ENCODE measurements at regions not wholly inside any gene's neighbourhood (a gene's known extent, or its start where the extent isn't known, plus 50 kb on each side); places are given as distances from the start of the nearest gene placed in this dataset.

DNA sequence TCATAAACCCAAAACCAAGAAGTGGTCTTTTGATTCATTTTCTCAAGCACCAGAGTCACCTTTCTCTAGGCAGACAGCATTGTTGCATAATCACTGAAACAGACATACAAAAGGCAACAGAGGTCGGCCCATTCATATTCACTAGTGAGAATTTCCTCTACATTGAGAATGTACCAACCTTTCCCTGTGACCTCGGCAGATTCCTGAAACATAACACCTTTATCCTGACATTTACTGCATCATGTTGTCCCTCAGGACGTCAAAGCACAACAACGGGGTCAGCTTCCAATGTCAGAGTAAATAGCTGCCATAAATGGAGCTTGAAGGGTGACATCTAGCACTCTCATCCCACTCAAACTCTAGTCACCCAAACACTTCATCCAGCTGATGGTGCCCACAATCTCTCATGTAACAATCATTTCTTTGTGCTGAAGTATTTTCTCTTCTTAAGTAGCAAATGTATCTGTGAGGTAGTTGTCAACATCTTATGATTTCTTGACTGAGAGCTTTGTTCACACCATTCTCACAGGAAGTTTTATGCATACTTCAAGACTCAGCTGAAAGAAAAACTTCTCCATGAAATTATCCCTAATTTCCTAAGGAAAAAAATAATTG, 802.6 kb upstream of the CHAC2 start:
- Histone ChIP-seq H3K4me1 (no peaks in the 10 kb centered on the region), H3K27ac (no peak overlapping the region), H3K27me3 (ENCODE audit: insufficient read depth in 3 of 3, low read length in 2 of 3) (no peaks in the 10 kb centered on the region), H3K36me3 (ENCODE audit: insufficient read depth in 1 of 2, low read depth in 1 of 2) (no peaks in the 10 kb centered on the region), H3K9me3 (no peaks in the 10 kb centered on the region), H3K4me3 (no peak overlapping the region)
- 20 to 25% (median 20%) methylated on average over 4 of the region's 4 CpGs for WGBS, 3 donors
- TF ChIP-seq, protein P1, sequence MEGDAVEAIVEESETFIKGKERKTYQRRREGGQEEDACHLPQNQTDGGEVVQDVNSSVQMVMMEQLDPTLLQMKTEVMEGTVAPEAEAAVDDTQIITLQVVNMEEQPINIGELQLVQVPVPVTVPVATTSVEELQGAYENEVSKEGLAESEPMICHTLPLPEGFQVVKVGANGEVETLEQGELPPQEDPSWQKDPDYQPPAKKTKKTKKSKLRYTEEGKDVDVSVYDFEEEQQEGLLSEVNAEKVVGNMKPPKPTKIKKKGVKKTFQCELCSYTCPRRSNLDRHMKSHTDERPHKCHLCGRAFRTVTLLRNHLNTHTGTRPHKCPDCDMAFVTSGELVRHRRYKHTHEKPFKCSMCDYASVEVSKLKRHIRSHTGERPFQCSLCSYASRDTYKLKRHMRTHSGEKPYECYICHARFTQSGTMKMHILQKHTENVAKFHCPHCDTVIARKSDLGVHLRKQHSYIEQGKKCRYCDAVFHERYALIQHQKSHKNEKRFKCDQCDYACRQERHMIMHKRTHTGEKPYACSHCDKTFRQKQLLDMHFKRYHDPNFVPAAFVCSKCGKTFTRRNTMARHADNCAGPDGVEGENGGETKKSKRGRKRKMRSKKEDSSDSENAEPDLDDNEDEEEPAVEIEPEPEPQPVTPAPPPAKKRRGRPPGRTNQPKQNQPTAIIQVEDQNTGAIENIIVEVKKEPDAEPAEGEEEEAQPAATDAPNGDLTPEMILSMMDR (IDR thresholded peaks at IDR 0.05): no peak
- DNase-seq: no peak
- ATAC-seq: no peak
- intact Hi-C loops (cut with DNase I): no loop called here

GRCh38 chr2:52961403-52961802, 806.2 kb upstream of the CHAC2 start:
- intact Hi-C loops (cut with DNase I): no loop called here
- Histone ChIP-seq H3K9me3 (no peaks in the 10 kb centered on the region), H3K36me3 (ENCODE audit: insufficient read depth in 1 of 2, low read depth in 1 of 2) (no peaks in the 10 kb centered on the region), H3K27me3 (ENCODE audit: insufficient read depth in 3 of 3, low read length in 2 of 3) (no peaks in the 10 kb centered on the region), H3K4me3 (no peak overlapping the region), H3K27ac (no peak overlapping the region), H3K4me1 (no peaks in the 10 kb centered on the region)
- ATAC-seq (no peak), DNase-seq (no peak)
- TF ChIP-seq, protein P1 (IDR thresholded peaks at IDR 0.05): no peak

DNA sequence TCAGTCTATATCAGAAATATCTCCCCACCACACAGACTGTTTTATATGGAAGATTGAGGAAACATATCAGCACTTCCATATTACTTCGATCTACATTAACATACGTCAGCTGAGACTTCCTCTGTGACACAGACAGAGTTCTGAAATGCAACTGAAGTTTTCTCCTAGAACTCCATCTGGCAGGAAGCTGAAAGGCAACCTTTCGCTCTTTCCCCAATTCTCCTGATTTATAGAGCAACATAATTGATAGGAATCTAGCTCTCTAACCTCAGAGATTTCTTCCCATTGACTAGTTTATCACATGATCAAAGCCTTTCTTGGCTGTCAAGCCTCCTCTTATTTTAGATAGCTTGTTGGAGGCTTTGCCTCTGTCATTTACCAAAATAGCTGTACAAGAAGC, 806.7 kb upstream of the CHAC2 start:
- Histone ChIP-seq H3K9me3 (no peaks in the 10 kb centered on the region), H3K27me3 (ENCODE audit: insufficient read depth in 3 of 3, low read length in 2 of 3) (no peaks in the 10 kb centered on the region), H3K36me3 (ENCODE audit: insufficient read depth in 1 of 2, low read depth in 1 of 2) (no peaks in the 10 kb centered on the region), H3K4me3 (no peak overlapping the region), H3K4me1 (no peaks in the 10 kb centered on the region), H3K27ac (no peak overlapping the region)
- ATAC-seq: no peak
- WGBS, 3 donors: 53 to 58% (median 56%) methylated on average over 3 of the region's 3 CpGs
- TF ChIP-seq, protein P1 (IDR thresholded peaks at IDR 0.05): no peak
- intact Hi-C loops (cut with DNase I): no loop called here
- no peak for DNase-seq

DNA sequence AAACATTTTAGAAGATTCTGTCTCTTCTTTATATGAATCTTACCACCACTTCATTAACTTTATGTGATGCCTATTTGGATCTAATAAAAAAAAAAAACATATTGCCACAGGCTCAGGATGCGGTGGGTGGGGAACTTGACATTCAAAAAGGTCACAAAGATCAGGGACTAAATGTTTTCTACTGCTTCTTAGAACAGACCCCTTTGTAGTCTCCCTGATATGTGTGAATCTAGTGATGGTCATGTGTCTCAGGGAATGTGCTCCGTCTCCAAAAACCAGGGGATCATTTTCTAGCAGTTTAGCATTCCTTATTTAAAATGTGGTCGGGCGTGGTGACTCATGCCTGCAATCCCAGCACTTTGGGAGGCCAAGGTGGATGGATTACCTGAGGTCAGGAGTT, 807.8 kb upstream of the CHAC2 start:
- intact Hi-C loops (cut with DNase I): no loop called here
- Histone ChIP-seq H3K9me3 (no peaks in the 10 kb centered on the region), H3K4me3 (no peak overlapping the region), H3K4me1 (no peaks in the 10 kb centered on the region), H3K36me3 (ENCODE audit: insufficient read depth in 1 of 2, low read depth in 1 of 2) (no peaks in the 10 kb centered on the region), H3K27ac (no peak overlapping the region), H3K27me3 (ENCODE audit: insufficient read depth in 3 of 3, low read length in 2 of 3) (no peaks in the 10 kb centered on the region)
- WGBS, 3 donors: 74 to 79% (median 78%) methylated on average over 4 of the region's 4 CpGs
- ATAC-seq: no peak
- DNase-seq: no peak
- TF ChIP-seq, protein P1 (IDR thresholded peaks at IDR 0.05): no peak

GRCh38 chr2:52956766-52957165, 810.8 kb upstream of the CHAC2 start:
- ATAC-seq: no peak
- no peaks in the 10 kb centered on the region for H3K36me3 ChIP-seq (ENCODE audit: insufficient read depth in 1 of 2, low read depth in 1 of 2)
- no peak overlapping the region for H3K4me3 ChIP-seq
- no peak for DNase-seq
- no peak overlapping the region for H3K27ac ChIP-seq
- H3K9me3 ChIP-seq: no peaks in the 10 kb centered on the region
- TF ChIP-seq, protein P1 (IDR thresholded peaks at IDR 0.05): no peak
- intact Hi-C loops (cut with DNase I): no loop called here
- WGBS, 3 donors: 78 to 97% (median 83%) methylated on average over 1 of the region's 1 CpG
- H3K27me3 ChIP-seq (ENCODE audit: insufficient read depth in 3 of 3, low read length in 2 of 3): no peaks in the 10 kb centered on the region
- no peaks in the 10 kb centered on the region for H3K4me1 ChIP-seq

Measured in psoas muscle (tissue), 7 donors.